NT2/D1 (cell line): ENCODE measurements at regions not wholly inside any gene's neighbourhood (a gene's known extent, or its start where the extent isn't known, plus 50 kb on each side); places are given as distances from the start of the nearest gene placed in this dataset.

Source experiments
- YY1 ChIP-seq: IDR thresholded peaks from 2 replicates; pipeline ENCODE4 v1.6.1; 2011; ENCODE audit not compliant: insufficient read length, insufficient read depth
- ZNF274 ChIP-seq: IDR thresholded peaks from 2 replicates; pipeline ENCODE4 v1.6.1; 2011; ENCODE audit warnings: mild to moderate bottlenecking, low read depth, low read length

DNA sequence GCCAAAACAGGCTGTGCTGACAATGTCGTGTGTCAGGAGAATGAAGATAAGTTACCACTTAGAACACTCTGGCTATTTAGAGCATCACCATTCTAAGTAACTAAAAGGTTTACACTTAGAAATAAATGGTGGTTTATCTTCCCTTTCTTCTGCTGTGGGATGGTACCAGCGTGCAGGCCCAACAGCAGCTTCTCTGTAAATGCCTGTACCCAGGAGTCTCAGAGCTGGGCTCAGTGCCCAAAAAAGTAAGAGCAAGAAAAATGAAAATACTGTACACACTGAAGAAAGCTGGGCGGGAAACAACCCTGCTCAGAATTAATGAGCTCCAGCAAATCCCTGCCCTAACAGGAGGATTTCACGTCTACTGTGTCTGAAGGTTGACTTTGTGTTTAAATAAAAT, 206.5 kb downstream of the MFSD1 start:
- TF ChIP-seq YY1, result no peak
- no peak for TF ChIP-seq ZNF274
